Calu3 (cell line): ENCODE measurements at regions not wholly inside any gene's neighbourhood (a gene's known extent, or its start where the extent isn't known, plus 50 kb on each side); places are given as distances from the start of the nearest gene placed in this dataset.

Experiments used
- BruUV-seq: library from RNA; stranded (reverse); fragments of 400-500 nt; replicated peaks from 2 replicates; lab custom pipeline; 2021; lab: Mats Ljungman, UMichigan
- CTCF ChIA-PET: fragments of 300-600 bp; sonication (Branson Sonifier 250); formaldehyde crosslinking; loops from one replicate; lab custom pipeline; 2022; ENCODE audit warnings: antibody characterized with exemption; lab: Charles Lee
- DNase-seq: peaks from one replicate; pipeline ENCODE4 v3.0.0; 2022
- H3K27ac Mint-ChIP-seq: one replicate; pipeline ENCODE4 v1.8.0; 2022; ENCODE audit warnings: mixed read lengths; ENCODE audit not compliant: unreplicated experiment
- H3K27me3 Mint-ChIP-seq: one replicate; pipeline ENCODE4 v1.8.0; 2022; ENCODE audit warnings: mixed read lengths; ENCODE audit not compliant: unreplicated experiment
- H3K36me3 Mint-ChIP-seq: one replicate; pipeline ENCODE4 v1.8.0; 2022; ENCODE audit warnings: mild to moderate bottlenecking, moderate library complexity, mixed read lengths; ENCODE audit not compliant: insufficient read depth, unreplicated experiment
- H3K4me1 Mint-ChIP-seq: one replicate; pipeline ENCODE4 v1.8.0; 2022; ENCODE audit warnings: mild to moderate bottlenecking, low read depth, mixed read lengths; ENCODE audit not compliant: unreplicated experiment
- H3K4me3 Mint-ChIP-seq: one replicate; pipeline ENCODE4 v1.8.0; 2022; ENCODE audit warnings: mild to moderate bottlenecking, low read depth, moderate library complexity, mixed read lengths; ENCODE audit not compliant: unreplicated experiment
- H3K9me3 Mint-ChIP-seq: one replicate; pipeline ENCODE4 v1.8.0; 2022; ENCODE audit warnings: low read depth, mixed read lengths; ENCODE audit not compliant: unreplicated experiment
- CTCF ChIP-seq: fragments of 200-600 bp; IDR thresholded peaks from one replicate; pipeline ENCODE4 v1.8.0; 2022; ENCODE audit warnings: antibody characterized with exemption; ENCODE audit not compliant: unreplicated experiment
- intact Hi-C: fragments of 100-400 bp; cut with micrococcal nuclease; formaldehyde crosslinking; loops from one replicate; pipeline ENCODE4 v1.10.0; 2022; ENCODE audit not compliant: unreplicated experiment

GRCh38 chr7:41385996-41386395 is 316.9 kb downstream of the INHBA start:
- no peak overlapping the region for H3K4me3 Mint-ChIP-seq
- intact Hi-C loops: no loop called here
- DNase-seq: no peak
- no peaks in the 10 kb centered on the region for H3K27me3 Mint-ChIP-seq
- peaks cover 11% of the 10 kb centered on the region for H3K9me3 Mint-ChIP-seq
- BruUV-seq: no TSS peak
- no peak overlapping the region for H3K27ac Mint-ChIP-seq
- CTCF ChIA-PET: no interaction called here
- H3K36me3 Mint-ChIP-seq: no peaks in the 10 kb centered on the region
- H3K4me1 Mint-ChIP-seq: no peaks in the 10 kb centered on the region
- no peak for TF ChIP-seq CTCF

- H3K4me3 Mint-ChIP-seq: no peak overlapping the region
- H3K27ac Mint-ChIP-seq: no peak overlapping the region
- H3K27me3 Mint-ChIP-seq: no peaks in the 10 kb centered on the region
- H3K9me3 Mint-ChIP-seq: peaks cover 7% of the 10 kb centered on the region
- no peak for DNase-seq
- TF ChIP-seq CTCF: no peak
- H3K4me1 Mint-ChIP-seq: no peaks in the 10 kb centered on the region
- no TSS peak for BruUV-seq
- CTCF ChIA-PET: no interaction called here
- H3K36me3 Mint-ChIP-seq: no peaks in the 10 kb centered on the region
- intact Hi-C loops: no loop called here
These were observed 318.5 kb downstream of the INHBA start for GRCh38 chr7:41384418-41384817.

- BruUV-seq: no TSS peak
- CTCF ChIA-PET: no interaction called here
- DNase-seq: no peak
- intact Hi-C loops: no loop called here
- no peaks in the 10 kb centered on the region for H3K27me3 Mint-ChIP-seq
- TF ChIP-seq CTCF: no peak
- no peaks in the 10 kb centered on the region for H3K36me3 Mint-ChIP-seq
- no peak overlapping the region for H3K4me3 Mint-ChIP-seq
- H3K27ac Mint-ChIP-seq: no peak overlapping the region
- peaks cover 6% of the 10 kb centered on the region for H3K9me3 Mint-ChIP-seq
- H3K4me1 Mint-ChIP-seq: no peaks in the 10 kb centered on the region
These were observed 319.3 kb downstream of the INHBA start for GRCh38 chr7:41383596-41383995.

DNA sequence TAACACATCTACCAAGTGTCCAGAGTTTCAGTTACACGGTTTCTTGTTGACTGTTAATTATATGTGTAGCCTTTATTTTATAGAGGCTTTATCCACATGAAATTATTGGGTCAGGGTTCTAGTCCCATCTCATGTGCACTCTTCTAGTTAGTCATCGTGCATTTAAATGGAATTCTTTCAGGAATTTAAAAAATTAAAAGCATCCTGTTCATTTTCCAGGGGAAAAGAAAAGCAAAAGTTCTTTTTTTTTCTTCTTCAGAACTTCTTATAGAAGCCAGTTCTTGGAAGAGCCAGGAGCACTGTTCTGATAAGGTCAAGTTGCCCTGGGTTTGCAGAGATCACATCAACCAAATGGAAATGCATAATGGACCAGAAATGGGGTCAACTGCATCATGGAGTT is 324.7 kb downstream of the INHBA start:
- CTCF ChIA-PET: interaction anchor here (0.7 kb wide), 1 partner anchor 644 kb away, joined by 3 read pairs; no protein-coding TSS in a partner anchor
- no peak overlapping the region for H3K27ac Mint-ChIP-seq
- no TSS peak for BruUV-seq

More for the DNA sequence above, 324.7 kb downstream of the INHBA start:
- Mint-ChIP-seq H3K27me3 (no peaks in the 10 kb centered on the region), H3K4me3 (no peak overlapping the region), H3K9me3 (no peaks in the 10 kb centered on the region), H3K36me3 (no peaks in the 10 kb centered on the region), H3K4me1 (peaks cover 9% of the 10 kb centered on the region)
- TF ChIP-seq CTCF: no peak
- intact Hi-C loops: no loop called here
- DNase-seq: no peak
